Endothelial cell (in vitro differentiated cells): ENCODE measurements at regions not wholly inside any gene's neighbourhood (a gene's known extent, or its start where the extent isn't known, plus 50 kb on each side); places are given as distances from the start of the nearest gene placed in this dataset.

ENCODE experiments used
- DNase-seq: peaks from one replicate; pipeline ENCODE4 v3.0.0; 2021; ENCODE audit warnings: low spot score
- H3K27ac Mint-ChIP-seq: one replicate; pipeline ENCODE4 v1.8.0; 2021; ENCODE audit warnings: mixed read lengths, inconsistent platforms; ENCODE audit not compliant: unreplicated experiment
- H3K27me3 Mint-ChIP-seq: one replicate; pipeline ENCODE4 v1.8.0; 2021; ENCODE audit warnings: mild to moderate bottlenecking, moderate library complexity, mixed read lengths, inconsistent platforms; ENCODE audit not compliant: unreplicated experiment
- H3K36me3 Mint-ChIP-seq: one replicate; pipeline ENCODE4 v1.8.0; 2021; ENCODE audit warnings: mild to moderate bottlenecking, low read depth, mixed read lengths, inconsistent platforms; ENCODE audit not compliant: unreplicated experiment
- H3K4me1 Mint-ChIP-seq: one replicate; pipeline ENCODE4 v1.8.0; 2021; ENCODE audit warnings: mild to moderate bottlenecking, mixed read lengths, inconsistent platforms; ENCODE audit not compliant: unreplicated experiment
- H3K4me3 Mint-ChIP-seq: one replicate; pipeline ENCODE4 v1.8.0; 2021; ENCODE audit warnings: mild to moderate bottlenecking, mixed read lengths, inconsistent platforms; ENCODE audit not compliant: unreplicated experiment
- H3K9me3 Mint-ChIP-seq: one replicate; pipeline ENCODE4 v1.8.0; 2021; ENCODE audit warnings: mixed read lengths, inconsistent platforms; ENCODE audit not compliant: unreplicated experiment
- TF ChIP-seq, protein P1 (sequence below): fragments of 200-600 bp; sonication (generic); IDR thresholded peaks from one replicate; pipeline ENCODE4 v1.5.0; 2021; ENCODE audit warnings: antibody characterized with exemption; ENCODE audit not compliant: unreplicated experiment

DNA sequence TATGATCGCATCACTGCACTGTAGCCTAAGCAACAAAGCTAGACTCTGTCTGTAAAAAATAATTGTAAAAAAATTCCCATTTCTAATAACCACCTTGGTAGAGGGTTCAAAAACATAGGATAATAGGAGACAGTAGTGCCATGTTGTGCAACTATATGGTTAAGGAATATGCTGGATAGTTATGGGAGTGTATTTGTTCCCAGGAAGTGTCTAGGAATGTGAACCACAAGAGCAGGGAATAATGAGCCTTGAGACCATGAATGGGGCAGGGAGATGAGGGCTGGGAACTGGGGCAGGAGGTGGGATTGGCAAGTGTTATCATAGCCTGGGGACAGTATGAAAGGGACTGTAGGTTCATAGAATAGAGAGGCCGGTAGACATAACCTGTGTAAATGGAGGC is 50.4 kb downstream of the RUSC2 start:
- H3K36me3 Mint-ChIP-seq = no peaks in the 10 kb centered on the region
- H3K27me3 Mint-ChIP-seq = peaks cover 4% of the 10 kb centered on the region
- TF ChIP-seq, protein P1, sequence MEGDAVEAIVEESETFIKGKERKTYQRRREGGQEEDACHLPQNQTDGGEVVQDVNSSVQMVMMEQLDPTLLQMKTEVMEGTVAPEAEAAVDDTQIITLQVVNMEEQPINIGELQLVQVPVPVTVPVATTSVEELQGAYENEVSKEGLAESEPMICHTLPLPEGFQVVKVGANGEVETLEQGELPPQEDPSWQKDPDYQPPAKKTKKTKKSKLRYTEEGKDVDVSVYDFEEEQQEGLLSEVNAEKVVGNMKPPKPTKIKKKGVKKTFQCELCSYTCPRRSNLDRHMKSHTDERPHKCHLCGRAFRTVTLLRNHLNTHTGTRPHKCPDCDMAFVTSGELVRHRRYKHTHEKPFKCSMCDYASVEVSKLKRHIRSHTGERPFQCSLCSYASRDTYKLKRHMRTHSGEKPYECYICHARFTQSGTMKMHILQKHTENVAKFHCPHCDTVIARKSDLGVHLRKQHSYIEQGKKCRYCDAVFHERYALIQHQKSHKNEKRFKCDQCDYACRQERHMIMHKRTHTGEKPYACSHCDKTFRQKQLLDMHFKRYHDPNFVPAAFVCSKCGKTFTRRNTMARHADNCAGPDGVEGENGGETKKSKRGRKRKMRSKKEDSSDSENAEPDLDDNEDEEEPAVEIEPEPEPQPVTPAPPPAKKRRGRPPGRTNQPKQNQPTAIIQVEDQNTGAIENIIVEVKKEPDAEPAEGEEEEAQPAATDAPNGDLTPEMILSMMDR = no peak
- no peak overlapping the region for H3K27ac Mint-ChIP-seq
- no peaks in the 10 kb centered on the region for H3K9me3 Mint-ChIP-seq
- DNase-seq = no peak
- H3K4me3 Mint-ChIP-seq = no peak overlapping the region
- peaks cover 32% of the 10 kb centered on the region for H3K4me1 Mint-ChIP-seq

GRCh38 chr9:35546853-35547252 is 56.9 kb downstream of the RUSC2 start:
- Mint-ChIP-seq H3K4me1 (no peaks in the 10 kb centered on the region), H3K9me3 (no peaks in the 10 kb centered on the region), H3K27me3 (peaks cover 4% of the 10 kb centered on the region), H3K4me3 (no peak overlapping the region), H3K36me3 (peaks cover 18% of the 10 kb centered on the region), H3K27ac (no peak overlapping the region)
- DNase-seq = no peak
- TF ChIP-seq, protein P1 = no peak

GRCh38 chr9:35547889-35548418 is 57.1 kb upstream of the TESK1 start:
- TF ChIP-seq, protein P1 = no peak
- H3K27me3 Mint-ChIP-seq = peaks cover 4% of the 10 kb centered on the region
- H3K4me1 Mint-ChIP-seq = no peaks in the 10 kb centered on the region
- H3K9me3 Mint-ChIP-seq = no peaks in the 10 kb centered on the region
- DNase-seq = no peak
- H3K4me3 Mint-ChIP-seq = peak overlapping the region; percentile 32
- H3K36me3 Mint-ChIP-seq = peaks cover 18% of the 10 kb centered on the region
- no peak overlapping the region for H3K27ac Mint-ChIP-seq

DNA sequence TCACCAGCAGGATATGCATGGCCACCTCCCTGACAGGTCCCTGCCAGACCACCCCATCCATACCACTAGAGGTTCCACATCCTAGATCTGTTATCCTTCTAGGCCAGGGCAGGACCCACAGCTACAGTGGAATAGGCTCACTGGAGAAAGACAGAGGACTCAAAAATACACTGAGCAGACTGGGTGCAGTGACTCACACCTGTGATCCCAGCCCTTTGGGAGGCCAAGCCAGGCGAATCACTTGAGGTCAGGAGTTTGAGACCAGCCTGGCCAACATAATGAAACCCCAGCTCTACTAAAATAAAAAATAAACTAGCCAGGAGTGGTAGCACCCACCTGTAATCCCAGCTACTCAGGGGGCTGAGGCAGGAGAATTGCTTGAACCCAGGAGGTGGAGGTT is 56.5 kb upstream of the TESK1 start:
- H3K9me3 Mint-ChIP-seq = no peaks in the 10 kb centered on the region
- TF ChIP-seq, protein P1 = no peak
- H3K27me3 Mint-ChIP-seq = peaks cover 4% of the 10 kb centered on the region
- peaks cover 18% of the 10 kb centered on the region for H3K36me3 Mint-ChIP-seq
- no peak overlapping the region for H3K4me3 Mint-ChIP-seq
- no peaks in the 10 kb centered on the region for H3K4me1 Mint-ChIP-seq
- no peak for DNase-seq
- H3K27ac Mint-ChIP-seq = no peak overlapping the region

- H3K36me3 Mint-ChIP-seq = peaks cover 18% of the 10 kb centered on the region
- no peak overlapping the region for H3K27ac Mint-ChIP-seq
- TF ChIP-seq, protein P1 = no peak
- no peak for DNase-seq
- H3K4me3 Mint-ChIP-seq = no peak overlapping the region
- H3K4me1 Mint-ChIP-seq = no peaks in the 10 kb centered on the region
- H3K27me3 Mint-ChIP-seq = peaks cover 4% of the 10 kb centered on the region
- no peaks in the 10 kb centered on the region for H3K9me3 Mint-ChIP-seq
Measured at GRCh38 chr9:35549441-35549840, 55.6 kb upstream of the TESK1 start.
